Hematopoietic multipotent progenitor cell treated with erythropoietin and hydrocortisone succinate and interleukin-3 and kit ligand, for 15 days (in vitro differentiated cells): ENCODE measurements at regions not wholly inside any gene's neighbourhood (a gene's known extent, or its start where the extent isn't known, plus 50 kb on each side); places are given as distances from the start of the nearest gene placed in this dataset.

Source experiments
- DNase-seq: peaks from one replicate; pipeline ENCODE4 v3.0.0-alpha.2; 2015; ENCODE audit warnings: low spot score

DNA sequence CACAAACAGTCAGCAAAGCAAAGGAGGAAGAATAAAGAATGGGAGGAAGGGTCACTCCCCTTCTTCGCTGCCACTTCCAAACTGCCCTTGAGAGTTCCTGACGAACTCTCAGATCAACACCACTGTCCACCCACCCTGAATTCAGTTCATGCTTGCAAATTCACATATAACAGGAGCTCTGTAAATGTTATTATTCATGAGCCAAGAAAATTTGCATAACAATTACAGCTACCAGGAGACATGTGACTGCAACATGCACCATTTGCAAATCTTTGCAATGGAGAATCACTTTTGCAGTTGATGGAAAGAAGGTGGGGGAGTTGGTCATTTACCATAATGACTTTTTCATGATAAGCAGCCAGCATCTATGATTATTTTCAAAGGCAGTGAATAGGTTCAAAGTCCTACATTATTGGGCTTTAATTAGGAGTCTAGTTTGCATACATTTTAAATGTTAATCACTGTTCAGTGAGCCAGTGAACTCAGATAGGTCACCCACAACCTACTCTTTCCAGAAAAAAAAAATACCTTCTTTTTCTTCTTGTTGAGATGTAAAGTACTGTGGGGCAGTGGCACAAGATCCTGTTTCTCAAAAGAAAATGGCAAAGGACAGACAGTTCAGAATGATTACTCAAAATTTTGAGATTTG lies 149.7 kb downstream of the CAAP1 start:
- DNase-seq = no peak

DNA sequence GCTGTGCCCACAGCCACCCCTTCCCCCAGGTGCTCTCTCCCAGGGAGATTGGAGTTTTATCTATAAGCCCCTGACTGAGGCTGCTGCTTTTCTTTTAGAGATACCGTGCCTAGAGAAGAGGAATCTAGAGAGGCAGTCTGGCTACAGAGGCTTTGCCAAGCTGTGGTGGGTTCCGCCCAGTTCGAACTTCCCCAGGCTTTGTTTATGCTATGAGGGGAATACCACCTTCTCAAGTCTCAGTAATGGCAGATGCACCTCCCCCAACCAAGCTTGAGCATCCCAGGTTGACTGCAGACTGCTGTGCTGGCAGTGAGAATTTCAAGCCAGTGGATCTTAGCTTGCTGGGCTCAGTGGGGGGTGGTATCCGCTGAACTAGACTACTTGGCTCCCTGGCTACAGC lies 157.4 kb downstream of the CAAP1 start:
- DNase-seq = no peak

DNA sequence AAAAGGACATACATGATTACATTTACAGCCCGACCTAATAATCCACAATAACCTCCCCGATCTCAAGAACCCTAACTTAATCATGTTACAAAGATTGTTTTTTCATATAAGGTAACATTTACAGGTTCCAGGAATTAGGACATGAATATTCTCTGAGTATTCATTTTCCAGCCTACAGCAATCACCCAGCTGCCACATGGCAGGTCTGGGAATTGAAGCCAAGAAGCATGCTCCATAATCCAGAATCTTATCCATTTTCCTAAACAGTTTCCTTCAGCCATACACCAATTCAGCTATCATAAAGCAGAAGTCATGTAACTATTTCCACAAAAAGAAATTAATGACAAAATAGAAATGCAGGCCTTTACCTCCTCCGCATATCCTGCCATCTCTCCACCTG lies 163.4 kb downstream of the CAAP1 start:
- no peak for DNase-seq

DNA sequence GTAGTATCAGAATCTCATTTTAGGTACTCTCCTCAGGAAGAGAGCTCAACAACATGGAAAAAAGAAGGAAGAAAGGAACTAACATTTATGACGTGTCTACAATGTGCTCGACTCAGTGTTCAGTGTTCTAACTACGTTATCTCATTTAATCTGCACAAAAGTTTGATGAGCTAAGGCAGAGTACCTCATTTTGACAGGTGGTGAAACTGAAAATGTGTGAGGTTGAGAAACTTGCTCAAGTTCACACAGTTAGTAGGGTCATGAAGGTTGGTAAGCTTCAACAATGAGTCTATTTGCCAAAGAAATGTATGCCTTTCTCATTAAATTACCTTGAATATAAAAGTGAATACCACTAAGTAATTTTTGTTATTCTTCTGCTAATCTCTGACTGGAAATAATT lies 165.1 kb downstream of the CAAP1 start:
- no peak for DNase-seq

DNA sequence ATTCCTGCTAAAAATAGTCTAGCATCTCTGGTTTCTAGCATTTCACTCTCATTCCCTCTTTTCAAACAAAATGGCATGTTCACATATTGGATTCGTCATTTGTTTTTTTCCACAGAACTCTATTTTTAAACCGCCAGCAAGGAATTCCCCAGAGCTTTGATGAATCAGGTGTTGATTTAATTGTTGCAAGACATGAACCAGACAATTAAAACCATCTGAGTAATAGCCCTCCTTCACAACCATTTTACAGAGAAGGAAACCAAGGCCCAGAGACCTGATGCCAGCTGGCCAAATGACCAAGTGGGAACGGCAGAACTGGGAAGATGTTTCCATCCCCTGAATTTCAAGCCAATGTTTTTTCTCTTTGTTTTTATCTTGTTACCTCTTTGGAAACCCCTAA lies 167.0 kb downstream of the CAAP1 start:
- DNase-seq = no peak

DNA sequence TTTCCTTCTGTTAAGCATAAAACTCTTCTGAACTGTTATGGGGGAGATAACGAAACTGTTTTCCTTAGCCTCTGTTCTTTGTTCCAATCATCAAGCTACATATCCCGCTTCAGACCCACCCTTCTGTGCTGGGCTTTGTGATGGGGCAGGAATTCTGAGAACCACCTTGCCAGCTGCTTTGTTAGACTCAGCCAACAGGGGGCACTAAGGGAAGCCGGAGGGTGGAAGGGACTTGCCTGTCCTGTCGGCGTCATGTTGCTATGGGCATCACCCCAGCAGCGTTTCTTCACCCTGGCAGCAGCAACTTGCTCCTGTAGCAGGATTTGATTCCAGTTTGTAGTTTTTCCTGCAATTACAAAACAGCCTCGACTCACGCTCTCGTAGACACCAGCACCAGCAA lies 169.1 kb downstream of the CAAP1 start:
- DNase-seq = no peak

DNA sequence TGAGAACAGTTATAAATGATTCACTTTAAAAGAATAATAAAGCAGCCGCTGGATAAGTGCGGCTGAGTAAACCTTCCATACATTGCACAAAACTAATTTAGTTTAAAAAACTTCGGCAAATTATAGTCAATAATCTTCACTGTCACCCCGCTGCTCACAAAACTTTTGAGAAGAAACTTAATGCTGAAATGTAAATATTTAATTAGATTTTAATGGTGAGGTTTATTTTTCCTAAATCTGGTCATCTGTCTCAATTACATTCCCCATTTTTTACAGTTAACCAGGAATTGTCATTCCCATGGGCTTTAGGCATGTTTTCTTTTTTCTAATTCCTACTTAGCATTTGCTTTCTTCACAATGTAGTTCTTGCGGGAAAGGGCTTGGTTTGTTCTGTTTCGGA lies 169.8 kb downstream of the CAAP1 start:
- no peak for DNase-seq

DNA sequence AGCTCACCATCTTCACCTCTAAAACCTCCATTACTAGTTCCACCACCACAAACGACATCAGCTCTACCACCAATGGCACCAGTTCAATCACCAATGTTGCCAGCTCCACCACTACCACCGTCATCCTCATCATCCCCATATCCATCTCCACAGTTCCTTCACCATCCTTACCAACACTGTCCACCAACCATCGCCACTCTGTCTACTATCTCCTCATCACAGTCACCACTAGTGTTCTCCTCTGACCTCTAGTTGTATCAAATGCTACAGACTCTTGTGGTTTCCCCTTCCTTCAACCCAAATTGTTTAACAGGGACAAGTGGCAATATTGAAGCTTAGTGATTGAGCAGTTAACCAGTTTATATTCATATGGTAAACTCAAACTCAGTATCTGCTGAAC lies 182.6 kb downstream of the CAAP1 start:
- DNase-seq = no peak

DNA sequence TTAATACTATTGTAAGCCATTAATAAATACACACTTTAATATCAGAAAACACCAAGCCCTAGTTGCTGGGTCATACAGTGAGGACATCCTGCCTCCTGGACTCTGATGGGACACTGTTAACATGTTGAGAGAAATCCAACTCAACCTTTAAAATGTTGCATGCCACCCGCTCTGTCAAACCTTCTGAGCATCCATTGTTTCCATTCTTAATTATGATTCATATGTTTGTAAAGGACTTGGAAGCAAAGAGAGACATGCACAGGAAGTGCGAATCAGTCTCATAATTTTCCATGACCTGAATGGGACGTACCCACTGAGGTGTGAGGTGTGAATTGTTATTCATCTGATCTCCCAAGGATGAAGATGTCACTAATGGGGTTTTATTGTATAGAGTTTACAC lies 186.4 kb downstream of the CAAP1 start:
- no peak for DNase-seq

DNA sequence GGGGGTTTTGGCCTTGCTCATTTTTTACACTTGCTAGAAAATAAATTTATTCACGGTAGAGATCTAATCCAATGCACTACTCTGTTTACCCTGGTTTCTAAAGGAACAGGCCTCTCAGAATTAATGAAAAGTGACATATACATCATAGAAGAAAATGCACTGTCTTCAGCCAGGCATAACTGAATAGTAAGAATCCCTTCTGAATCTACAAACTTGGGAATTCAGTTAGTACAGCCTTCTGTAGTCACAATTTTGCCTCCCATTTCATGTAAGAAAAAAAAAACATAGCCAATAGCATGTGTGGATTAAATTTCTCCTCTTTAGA lies 197.3 kb downstream of the CAAP1 start:
- DNase-seq = no peak

DNA sequence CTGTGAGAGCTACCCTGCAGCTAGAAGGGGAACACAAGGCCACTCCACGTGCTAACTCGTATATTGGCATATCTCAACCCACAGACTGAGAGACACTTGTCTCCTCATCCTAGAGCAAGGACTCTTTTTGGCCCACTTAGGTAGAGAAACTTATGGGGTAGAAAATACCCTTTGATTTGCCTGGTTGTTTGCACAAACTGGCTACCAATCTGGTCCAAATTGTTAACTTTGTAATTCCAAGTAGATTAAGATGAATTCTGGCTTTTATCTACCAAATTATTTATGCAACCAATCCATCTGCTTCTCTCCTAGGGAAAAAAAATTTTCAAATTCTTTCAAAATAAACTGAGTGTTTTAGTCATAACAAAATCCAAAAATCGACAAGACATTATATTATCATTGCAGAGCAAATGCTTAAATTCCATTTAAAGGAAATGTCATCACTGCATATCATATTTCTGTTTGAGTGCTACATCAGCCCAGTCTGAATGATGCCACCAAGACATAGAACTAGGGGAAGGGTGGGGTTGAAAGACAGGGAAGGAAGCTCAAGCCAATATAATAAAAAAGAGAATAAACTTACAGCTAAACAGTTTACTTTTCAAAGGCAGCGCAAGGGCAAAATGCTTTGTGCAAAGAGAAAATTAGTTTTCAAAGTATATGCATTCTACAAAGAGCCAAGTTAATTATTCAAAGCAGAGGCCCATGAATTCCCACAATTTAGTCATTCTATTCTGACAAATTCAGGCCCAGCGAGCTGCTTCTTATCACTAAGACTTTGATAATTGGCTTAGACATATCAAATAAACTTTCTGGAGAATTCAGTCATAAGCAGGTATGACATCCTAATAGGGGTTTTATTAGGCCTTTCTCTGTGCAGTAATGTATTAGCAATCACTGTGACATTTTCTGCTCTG lies 198.0 kb downstream of the CAAP1 start:
- DNase-seq = no peak

DNA sequence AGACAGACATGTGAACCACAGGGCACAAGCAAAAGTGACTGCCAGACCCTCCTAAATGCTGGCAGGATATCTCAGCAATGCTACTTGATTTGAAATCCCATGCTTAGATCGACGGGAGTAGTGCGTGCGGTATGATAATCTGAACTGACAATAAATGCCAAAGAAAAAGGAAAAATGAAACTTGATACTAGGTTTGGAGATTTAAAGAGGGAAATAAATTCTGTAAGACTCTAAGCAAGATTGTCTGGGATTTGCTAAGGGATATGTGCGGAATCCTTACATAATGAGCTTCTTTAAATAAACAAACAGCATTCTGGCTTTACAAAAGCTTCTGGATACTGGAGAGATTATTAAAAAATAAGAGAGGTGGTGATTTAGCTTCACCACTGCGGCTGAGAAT lies 203.6 kb downstream of the CAAP1 start:
- no peak for DNase-seq

DNA sequence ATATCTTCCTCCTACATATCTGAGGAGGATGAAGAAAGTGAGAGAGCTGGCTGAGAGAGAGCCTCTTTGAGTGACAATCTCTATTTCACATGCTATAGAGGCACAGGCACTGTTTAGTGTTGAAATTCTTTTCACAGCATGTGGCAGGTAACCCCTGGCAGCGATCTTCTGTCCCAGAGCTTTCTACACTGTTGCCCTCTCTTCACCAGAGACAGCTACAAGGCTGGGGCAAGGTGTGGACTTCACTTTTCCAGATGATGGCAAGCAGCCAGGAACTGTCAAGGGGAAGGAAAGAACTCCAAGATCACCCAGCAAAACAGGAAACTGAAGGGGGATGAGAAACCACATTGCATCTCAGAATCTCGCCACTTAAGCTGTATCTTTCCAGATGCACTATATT lies 205.2 kb downstream of the CAAP1 start:
- no peak for DNase-seq

DNA sequence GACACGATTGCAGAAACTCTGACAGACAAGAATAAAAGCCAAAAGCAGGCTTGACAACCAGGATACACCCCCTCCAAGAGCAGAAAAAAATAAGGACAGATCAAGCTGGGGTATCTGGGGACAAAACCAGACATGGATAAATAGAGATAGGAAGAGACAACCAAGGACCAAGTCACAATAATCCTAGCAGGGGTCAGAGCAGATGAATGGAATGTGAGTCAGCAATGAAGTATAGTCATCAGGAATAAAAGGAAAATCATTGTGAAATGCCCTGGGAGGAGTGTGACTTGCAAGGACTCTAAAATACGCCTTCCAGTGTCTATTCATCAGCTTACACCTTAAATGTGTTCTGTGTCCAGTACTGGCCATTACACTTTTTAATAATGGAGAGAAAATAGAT lies 206.8 kb downstream of the CAAP1 start:
- DNase-seq = no peak

DNA sequence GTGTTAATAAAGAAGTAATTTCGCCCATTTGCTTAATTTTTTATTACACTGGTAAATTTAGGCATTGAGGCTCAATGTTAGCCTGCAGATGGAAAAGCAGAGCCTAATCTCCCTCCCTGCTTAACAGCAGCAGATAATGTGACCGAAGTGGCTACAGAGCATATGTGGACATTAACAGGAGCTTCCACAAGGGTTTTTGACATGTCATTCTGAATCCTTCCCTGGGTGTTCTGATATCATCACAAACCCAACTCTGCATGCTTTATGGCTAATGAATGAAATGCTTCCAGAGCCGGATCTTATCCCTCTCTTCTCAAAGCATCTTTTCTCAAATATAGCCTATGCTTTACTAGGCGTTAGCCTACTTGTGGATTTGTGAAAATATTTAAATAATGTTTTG lies 208.6 kb downstream of the CAAP1 start:
- DNase-seq = no peak

DNA sequence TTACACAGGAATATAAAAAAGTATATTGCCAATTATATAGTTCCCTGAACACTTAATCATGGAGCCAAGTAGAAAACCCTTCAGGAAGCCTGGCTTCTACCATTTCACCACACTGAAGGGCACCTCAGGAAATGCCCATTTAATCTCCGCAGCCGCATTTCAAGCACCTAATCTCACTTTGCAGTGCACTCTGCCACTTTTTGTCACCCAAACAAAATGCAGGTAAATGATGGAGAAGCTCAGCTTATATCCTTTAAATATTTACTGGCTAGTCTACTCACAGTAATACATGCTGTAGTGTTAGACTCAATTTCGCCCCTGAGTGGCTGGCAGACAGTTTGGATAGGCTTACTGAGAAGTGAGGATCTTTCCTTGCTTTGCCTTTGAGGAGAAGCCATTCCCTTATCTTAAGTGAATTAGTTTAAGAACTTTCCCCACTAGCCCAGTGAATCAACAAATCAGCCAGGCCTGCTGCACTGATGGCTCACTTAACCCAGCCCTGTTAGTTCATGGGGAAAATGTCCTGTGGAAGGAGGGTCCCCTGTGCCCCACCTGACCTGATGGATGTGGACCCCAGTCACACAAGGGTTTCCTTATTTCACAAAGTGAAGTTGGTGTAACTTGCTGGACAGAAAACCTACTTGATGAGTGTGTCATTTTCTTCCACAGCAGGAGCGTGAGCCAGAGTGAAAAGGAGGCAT lies 209.7 kb downstream of the CAAP1 start:
- DNase-seq = no peak

DNA sequence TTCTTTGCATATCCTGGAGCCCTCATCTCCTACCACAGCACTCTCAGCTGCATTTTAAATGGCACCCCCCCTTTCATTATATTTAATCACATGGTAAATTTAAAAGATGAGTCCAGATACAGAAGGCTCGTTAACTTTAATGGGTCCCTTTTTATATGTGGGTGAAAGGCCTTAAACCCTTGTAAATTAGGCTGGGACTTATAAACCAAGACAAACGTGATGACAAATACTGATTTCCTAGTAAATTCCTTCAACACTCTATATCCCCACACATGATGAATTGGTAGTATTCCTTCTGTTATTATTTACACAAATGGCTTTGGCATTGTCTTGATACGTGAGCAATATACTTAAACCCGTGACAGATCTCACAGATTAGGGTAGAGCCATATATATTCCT lies 210.6 kb downstream of the CAAP1 start:
- DNase-seq = no peak

DNA sequence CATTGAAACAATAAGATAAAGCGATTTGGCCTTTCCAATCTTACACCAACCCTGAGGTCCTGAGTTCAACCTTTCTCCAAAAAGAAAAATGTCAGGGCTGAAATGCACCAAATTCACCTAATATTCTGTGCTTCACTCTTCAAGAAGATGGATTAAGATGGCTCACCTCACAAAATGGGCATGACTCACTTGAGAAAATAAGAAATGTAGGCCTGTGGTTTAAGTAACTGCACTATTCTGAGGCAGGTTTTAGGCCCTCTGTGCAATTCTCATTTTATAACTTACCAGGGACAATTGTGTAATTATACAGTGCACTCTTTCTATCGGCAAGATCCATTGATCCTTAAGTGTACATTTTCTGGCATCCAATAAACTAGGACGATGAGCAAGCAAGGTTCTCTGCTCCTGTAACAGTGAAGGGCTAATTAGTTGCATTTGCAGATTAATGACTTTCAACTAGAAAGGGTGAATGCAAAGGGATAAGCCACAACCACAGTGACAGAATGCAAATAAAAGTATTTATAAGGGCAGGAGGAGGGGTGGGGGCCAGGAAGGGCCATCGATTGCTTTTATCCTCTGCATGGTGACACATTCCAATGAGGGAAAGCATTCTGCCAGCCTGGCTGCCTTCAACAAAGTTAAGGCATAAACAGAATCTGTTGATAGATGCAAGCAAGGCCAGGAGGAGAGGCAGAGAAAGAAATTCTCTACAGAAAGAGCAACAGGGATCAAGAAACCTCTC lies 214.5 kb downstream of the CAAP1 start:
- no peak for DNase-seq

DNA sequence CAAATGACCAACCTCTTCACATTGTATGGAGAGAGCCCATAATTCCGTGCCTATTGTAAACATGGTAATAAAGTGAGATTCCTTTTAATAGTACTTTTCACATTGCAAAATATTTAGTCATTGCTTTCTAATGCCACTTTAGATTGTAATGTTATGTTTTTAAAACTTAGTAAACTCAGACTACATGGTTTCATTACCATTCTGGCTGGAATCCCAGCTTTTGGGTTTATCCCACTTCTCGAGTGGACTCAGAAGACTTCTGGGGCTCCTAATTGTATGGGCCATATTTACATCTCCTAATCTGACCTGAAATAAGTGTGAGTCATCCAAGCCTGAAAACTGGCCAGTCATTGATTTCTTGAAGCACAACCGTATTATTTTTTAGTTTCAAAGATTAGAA lies 217.6 kb downstream of the CAAP1 start:
- no peak for DNase-seq

DNA sequence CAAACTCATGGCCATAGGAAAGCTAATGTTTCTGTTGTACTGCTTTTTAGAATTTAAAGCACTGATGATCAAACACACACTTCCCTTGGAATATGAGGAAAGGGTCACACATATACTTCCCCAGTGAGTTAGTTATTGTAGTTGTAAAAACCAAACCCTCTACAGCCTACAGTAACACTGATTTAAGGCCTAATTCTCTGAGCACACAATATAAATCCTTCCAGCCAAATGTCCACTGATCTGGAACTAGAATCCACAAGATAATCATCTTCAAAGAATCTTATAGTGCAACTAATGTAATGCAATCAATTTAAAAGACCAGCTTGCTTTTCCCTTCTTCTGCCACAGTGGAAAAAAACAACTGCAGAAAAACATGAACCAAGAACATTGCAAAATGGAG lies 219.3 kb downstream of the CAAP1 start:
- no peak for DNase-seq

DNA sequence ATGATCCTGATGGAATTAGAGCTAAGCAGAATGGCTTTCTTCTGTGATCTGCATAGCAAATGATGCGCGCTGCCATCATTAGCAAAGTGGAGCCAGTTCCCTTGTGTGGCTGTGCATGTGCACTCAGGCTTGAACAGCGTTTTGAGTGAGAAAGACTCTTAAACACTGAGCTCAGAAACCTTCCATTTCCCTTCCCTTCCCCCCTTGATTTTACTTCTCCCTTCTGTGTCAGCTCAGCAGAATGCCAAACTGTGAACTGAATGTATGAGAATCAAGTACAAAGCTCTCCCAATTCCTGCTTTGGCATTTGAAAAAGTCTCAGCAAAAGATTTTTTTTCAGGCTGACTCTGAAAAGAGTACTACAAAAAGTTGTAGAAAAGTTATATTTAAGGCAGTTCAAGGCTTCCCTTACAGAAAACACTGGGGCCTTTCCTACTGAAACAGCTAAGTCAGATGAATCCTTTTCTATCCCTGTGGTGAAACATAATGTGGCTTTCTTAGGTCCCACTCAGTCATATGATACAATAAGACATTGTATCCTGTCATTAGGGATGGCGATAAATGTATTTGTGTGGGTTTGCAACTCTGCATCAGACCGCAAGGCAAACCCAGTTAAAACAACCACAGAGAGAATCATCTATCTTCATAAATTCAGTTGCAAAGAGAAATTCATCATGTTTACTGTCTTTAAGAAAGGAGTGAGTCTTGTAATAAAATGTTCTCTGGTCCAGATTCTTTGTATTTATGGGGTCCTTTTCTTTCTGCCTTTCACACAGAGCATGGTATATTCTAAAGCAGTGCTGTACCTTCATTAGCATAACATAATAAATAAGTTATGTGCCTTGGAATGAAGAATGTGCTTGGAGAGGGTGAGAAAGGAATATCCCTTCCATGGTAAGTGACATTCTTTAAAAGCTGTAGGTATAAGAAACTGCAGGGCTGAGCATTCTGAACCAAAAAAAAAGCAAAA lies 222.6 kb downstream of the CAAP1 start:
- no peak for DNase-seq
